Endodermal cell (in vitro differentiated cells): ENCODE measurements at regions not wholly inside any gene's neighbourhood (a gene's known extent, or its start where the extent isn't known, plus 50 kb on each side); places are given as distances from the start of the nearest gene placed in this dataset.

ENCODE experiments used
- DNase-seq: peaks from one replicate; pipeline ENCODE4 v3.0.0-alpha.2; 2017
- H3K27ac ChIP-seq: 2 replicates; pipeline ENCODE4 v1.5.1; 2013; ENCODE audit warnings: mild to moderate bottlenecking, low read depth, low read length, moderate library complexity
- H3K27me3 ChIP-seq: 2 replicates; pipeline ENCODE4 v1.6.1; 2013; ENCODE audit warnings: mild to moderate bottlenecking, low read length, moderate library complexity; ENCODE audit not compliant: insufficient read depth, control insufficient read depth, poor library complexity, severe bottlenecking
- H3K36me3 ChIP-seq: 2 replicates; pipeline ENCODE4 v1.7.0; 2013; ENCODE audit warnings: mild to moderate bottlenecking, low read length, moderate library complexity; ENCODE audit not compliant: control insufficient read depth, insufficient read depth
- H3K4me1 ChIP-seq: one replicate; pipeline ENCODE4 v1.7.0; 2013; ENCODE audit warnings: low read length; ENCODE audit not compliant: control insufficient read depth, insufficient read depth
- H3K4me3 ChIP-seq: 2 replicates; pipeline ENCODE4 v1.5.1; 2013; ENCODE audit warnings: mild to moderate bottlenecking, low read length, moderate library complexity
- H3K9ac ChIP-seq: 2 replicates; pipeline ENCODE4 v1.6.1; 2013; ENCODE audit warnings: mild to moderate bottlenecking, low read length, moderate library complexity; ENCODE audit not compliant: poor library complexity, severe bottlenecking; ENCODE audit errors: extremely low read depth
- H3K9me3 ChIP-seq: 2 replicates; pipeline ENCODE4 v1.6.1; 2013; ENCODE audit warnings: mild to moderate bottlenecking, low read length, moderate library complexity; ENCODE audit not compliant: control insufficient read depth
- H3K27ac Mint-ChIP-seq: 2 replicates; pipeline ENCODE4 v1.8.0; 2020; ENCODE audit warnings: mixed read lengths
- H3K27me3 Mint-ChIP-seq: 2 replicates; pipeline ENCODE4 v1.8.0; 2021; ENCODE audit warnings: mild to moderate bottlenecking, mixed read lengths; ENCODE audit not compliant: insufficient read depth
- H3K36me3 Mint-ChIP-seq: 2 replicates; pipeline ENCODE4 v1.8.0; 2020; ENCODE audit warnings: low read depth, mixed read lengths
- H3K4me1 Mint-ChIP-seq: 2 replicates; pipeline ENCODE4 v1.8.0; 2020; ENCODE audit warnings: mixed read lengths
- H3K4me3 Mint-ChIP-seq: 2 replicates; pipeline ENCODE4 v1.8.0; 2020; ENCODE audit warnings: mild to moderate bottlenecking, moderate library complexity, mixed read lengths
- H3K9me3 Mint-ChIP-seq: 2 replicates; pipeline ENCODE4 v1.8.0; 2020; ENCODE audit warnings: mild to moderate bottlenecking, mixed read lengths
- CTCF ChIP-seq: fragments of 200-600 bp; sonication (generic); conservative IDR thresholded peaks from 2 replicates; pipeline ENCODE4 v1.5.0; 2021; ENCODE audit warnings: antibody characterized with exemption, mild to moderate bottlenecking
- WGBS, 2 experiments: methylation state at CpG; one replicate each; pipeline versions ENCODE4 v1.1.5 to v1.1.7; 2013; ENCODE audit warnings: missing lambda C conversion rate in 2 of 2, mixed read lengths in 1 of 2; ENCODE audit not compliant: insufficient coverage in 1 of 2, insufficient read length in 1 of 2; 5-methylcytosine and 5-hydroxymethylcytosine counted together

GRCh38 chr19:28307487-28307886 lies 905.5 kb downstream of the UQCRFS1 start:
- TF ChIP-seq CTCF = no peak
- Histone ChIP-seq H3K9ac (no peak overlapping the region), H3K4me3 (no peak overlapping the region), H3K4me1 (no peaks in the 10 kb centered on the region), H3K27me3 (no peaks in the 10 kb centered on the region), H3K27ac (no peak overlapping the region), H3K36me3 (no peaks in the 10 kb centered on the region), H3K9me3 (no peaks in the 10 kb centered on the region)
- DNase-seq = no peak
- peaks cover 2% of the 10 kb centered on the region for H3K9me3 Mint-ChIP-seq
- no peaks in the 10 kb centered on the region for H3K4me1 Mint-ChIP-seq
- WGBS, 2 experiments = 95 to 100% methylated on average over 2 of the region's 2 CpGs
- no peaks in the 10 kb centered on the region for H3K36me3 Mint-ChIP-seq
- no peak overlapping the region for H3K4me3 Mint-ChIP-seq
- no peak overlapping the region for H3K27ac Mint-ChIP-seq
- no peaks in the 10 kb centered on the region for H3K27me3 Mint-ChIP-seq

GRCh38 chr19:28305513-28305912 lies 907.4 kb downstream of the UQCRFS1 start:
- Mint-ChIP-seq H3K27me3 (no peaks in the 10 kb centered on the region), H3K27ac (no peak overlapping the region), H3K4me3 (no peak overlapping the region), H3K9me3 (peaks cover 2% of the 10 kb centered on the region), H3K4me1 (no peaks in the 10 kb centered on the region), H3K36me3 (no peaks in the 10 kb centered on the region)
- H3K27me3 ChIP-seq = no peaks in the 10 kb centered on the region
- no peaks in the 10 kb centered on the region for H3K9me3 ChIP-seq
- H3K4me1 ChIP-seq = no peaks in the 10 kb centered on the region
- no peaks in the 10 kb centered on the region for H3K36me3 ChIP-seq
- H3K4me3 ChIP-seq = no peak overlapping the region
- H3K27ac ChIP-seq = no peak overlapping the region
- no peak for DNase-seq
- WGBS, 2 experiments = 87 to 98% methylated on average over 3 to 4 of the region's 4 CpGs
- no peak for TF ChIP-seq CTCF
- no peak overlapping the region for H3K9ac ChIP-seq

- no peaks in the 10 kb centered on the region for H3K4me1 ChIP-seq
- H3K27me3 Mint-ChIP-seq = no peaks in the 10 kb centered on the region
- no peak overlapping the region for H3K27ac Mint-ChIP-seq
- H3K9me3 ChIP-seq = no peaks in the 10 kb centered on the region
- no peak for DNase-seq
- no peaks in the 10 kb centered on the region for H3K36me3 ChIP-seq
- WGBS, 2 experiments = 89 to 92% methylated on average over 7 of the region's 7 CpGs
- TF ChIP-seq CTCF = no peak
- no peaks in the 10 kb centered on the region for H3K27me3 ChIP-seq
- H3K27ac ChIP-seq = no peak overlapping the region
- H3K4me3 ChIP-seq = no peak overlapping the region
- H3K9me3 Mint-ChIP-seq = peaks cover 2% of the 10 kb centered on the region
- no peak overlapping the region for H3K4me3 Mint-ChIP-seq
- no peaks in the 10 kb centered on the region for H3K36me3 Mint-ChIP-seq
- H3K4me1 Mint-ChIP-seq = peaks cover 4% of the 10 kb centered on the region
- H3K9ac ChIP-seq = no peak overlapping the region
These were observed 909.4 kb downstream of the UQCRFS1 start for GRCh38 chr19:28303502-28303901.
